K562 (cell line): ENCODE measurements at regions not wholly inside any gene's neighbourhood (a gene's known extent, or its start where the extent isn't known, plus 50 kb on each side); places are given as distances from the start of the nearest gene placed in this dataset.

ENCODE experiments used
- ATAC-seq: fragments of 200-7000 bp; cut with Tn5 transposase; 3 replicates; pipeline ENCODE4 v1.9.1; 2020; ENCODE audit warnings: moderate library complexity
- BruUV-seq: library from RNA; stranded (reverse); fragments of 400-500 nt; replicated peaks from 2 replicates; lab custom pipeline; 2021; lab: Mats Ljungman, UMichigan
- CTCF ChIA-PET: fragments of 300-600 bp; formaldehyde crosslinking; extraction: SDS; loops from one replicate; lab custom pipeline; 2021; ENCODE audit warnings: low intra/inter-chr PET ratio; lab: Yijun Ruan, JAX
- POLR2A ChIA-PET: fragments of 300-600, 350-650 bp; sonication (Branson Sonifier 250); formaldehyde crosslinking; extraction: SDS; loops from one replicate; lab custom pipeline; 2021; ENCODE audit warnings: antibody characterized with exemption, inconsistent platforms; lab: Yijun Ruan, JAX
- DNase-seq, 4 experiments: peaks; one replicate each; pipeline versions ENCODE4 v3.0.0 to v3.0.0-alpha.2; 2011 to 2018; ENCODE audit warnings: low spot score in 3 of 4, mixed read lengths in 3 of 4; ENCODE audit errors: extremely low read depth in 1 of 4
- FAIRE-seq: peaks from 2 replicates; lab custom pipeline; 2011; peaks lifted over from hg19 to GRCh38; lab: Jason Lieb, UNC
- H2AFZ ChIP-seq: 2 replicates; pipeline ENCODE4 v1.6.0; 2011; ENCODE audit warnings: low read depth, low read length, control low read depth, inconsistent platforms
- H3K27ac ChIP-seq: fragments of 200-600 bp; 3 replicates; pipeline ENCODE4 v1.8.0; 2011; ENCODE audit warnings: low read depth, mild to moderate bottlenecking, control low read depth, inconsistent platforms, low read length, moderate library complexity, mixed read lengths; ENCODE audit errors: extremely low read depth
- H3K27me3 ChIP-seq, 2 experiments: fragments of 300-600 bp in 1 of 2; 2 replicates in 1 of 2; 3 replicates in 1 of 2; pipeline versions ENCODE4 v1.6.0 to v1.8.0; 2011; ENCODE audit warnings: inconsistent platforms in 2 of 2, low read length in 2 of 2, mild to moderate bottlenecking in 1 of 2, mixed read lengths in 1 of 2, moderate library complexity in 1 of 2; ENCODE audit not compliant: control insufficient read depth in 2 of 2, insufficient read depth in 2 of 2
- H3K36me3 ChIP-seq: fragments of 300-600 bp; 3 replicates; pipeline ENCODE4 v1.8.0; 2011; ENCODE audit warnings: mild to moderate bottlenecking, low read length, inconsistent platforms; ENCODE audit not compliant: control insufficient read depth, insufficient read depth
- H3K4me1 ChIP-seq, 2 experiments: fragments of 200-600 bp in 1 of 2; replicated peaks in 1 of 2; 2 replicates in 1 of 2; 3 replicates in 1 of 2; pipeline versions ENCODE4 v1.5.1 to v1.8.0; 2011; ENCODE audit warnings: inconsistent platforms in 2 of 2, low read length in 2 of 2, mild to moderate bottlenecking in 1 of 2, mixed read lengths in 1 of 2, moderate library complexity in 1 of 2; ENCODE audit not compliant: control insufficient read depth in 2 of 2, insufficient read depth in 2 of 2
- H3K4me2 ChIP-seq: 2 replicates; pipeline ENCODE4 v1.6.1; 2011; ENCODE audit warnings: low read length, control low read depth, inconsistent platforms, mixed read lengths; ENCODE audit not compliant: insufficient read depth
- H3K4me3 ChIP-seq: fragments of 200-600 bp; sonication (generic), shearing (Covaris generic); 2 replicates; pipeline ENCODE4 v1.5.1; 2016; ENCODE audit warnings: control low read depth, inconsistent platforms
- H3K79me2 ChIP-seq: fragments of 200-600 bp; 3 replicates; pipeline ENCODE4 v1.8.0; 2011; ENCODE audit warnings: low read length, inconsistent platforms; ENCODE audit not compliant: control insufficient read depth, insufficient read depth
- H3K9ac ChIP-seq, 2 experiments: 2 replicates each; pipeline versions ENCODE4 v1.6.0 to v1.6.1; 2011; ENCODE audit warnings: low read depth in 2 of 2, low read length in 2 of 2, control low read depth in 1 of 2, inconsistent platforms in 1 of 2, mild to moderate bottlenecking in 1 of 2, mixed read lengths in 1 of 2; ENCODE audit not compliant: insufficient read depth in 1 of 2
- H3K9me1 ChIP-seq: one replicate; pipeline ENCODE4 v1.6.0; 2011; ENCODE audit warnings: inconsistent platforms, mild to moderate bottlenecking, low read length, moderate library complexity; ENCODE audit not compliant: control insufficient read depth, insufficient read depth
- H3K9me3 ChIP-seq: replicated peaks from 2 replicates; pipeline ENCODE4 v1.5.1; 2011; ENCODE audit warnings: low read depth, low read length, inconsistent platforms; ENCODE audit not compliant: control insufficient read depth, insufficient read depth
- H4K20me1 ChIP-seq: replicated peaks from 2 replicates; pipeline ENCODE4 v1.6.1; 2011; ENCODE audit warnings: low read length, inconsistent platforms, mixed read lengths; ENCODE audit not compliant: control insufficient read depth, insufficient read depth
- CTBP1 ChIP-seq: fragments of 450-650 bp; IDR thresholded peaks from 2 replicates; pipeline ENCODE4 v1.6.1; 2016; ENCODE audit warnings: borderline replicate concordance
- HINFP ChIP-seq: fragments of 450-650 bp; conservative IDR thresholded peaks from 2 replicates; pipeline ENCODE4 v1.6.1; 2016; ENCODE audit warnings: missing genetic modification characterization, low read depth, mild to moderate bottlenecking, control low read depth, missing compliant biosample characterization
- HIVEP1 ChIP-seq: fragments of 250-450 bp; sonication (Bioruptor Pico); IDR thresholded peaks from 2 replicates; pipeline ENCODE4 v1.4.0; 2020; ENCODE audit warnings: mild to moderate bottlenecking
- MTA3 ChIP-seq: fragments of 450-650 bp; formaldehyde crosslinking; IDR thresholded peaks from 2 replicates; pipeline ENCODE4 v1.6.1; 2017; ENCODE audit warnings: mild to moderate bottlenecking, borderline replicate concordance
- TFAM ChIP-seq: fragments of 250-450 bp; sonication (Bioruptor Pico); conservative IDR thresholded peaks from 2 replicates; pipeline ENCODE4 v1.5.0; 2021; ENCODE audit warnings: mild to moderate bottlenecking, moderate library complexity
- ZC3H4 ChIP-seq: sonication (generic); formaldehyde crosslinking; IDR thresholded peaks from 2 replicates; pipeline ENCODE4 v1.9.0; 2021; ENCODE audit warnings: missing genetic modification reagents, borderline replicate concordance
- ZKSCAN8 ChIP-seq: fragments of 200-800 bp; sonication (Bioruptor generic); IDR thresholded peaks from 2 replicates; pipeline ENCODE4 v1.6.1; 2016; ENCODE audit warnings: missing genetic modification characterization, missing compliant biosample characterization
- ZNF395 ChIP-seq: fragments of 200-800 bp; sonication (Bioruptor generic); IDR thresholded peaks from 2 replicates; pipeline ENCODE4 v1.6.1; 2017; ENCODE audit warnings: missing genetic modification characterization, missing compliant biosample characterization
- WGBS: fragments of 100-300 bp; shearing (Covaris generic); methylation state at CpG from one replicate; pipeline ENCODE4 v1.1.6; 2016; ENCODE audit warnings: low coverage, mixed read lengths; ENCODE audit not compliant: insufficient coverage; ENCODE audit errors: missing lambda C conversion rate; 5-methylcytosine and 5-hydroxymethylcytosine counted together
- in situ Hi-C: fragments of 300-500 bp; cut with MboI; formaldehyde crosslinking; loops from 4 replicates; pipeline ENCODE4 v1.15.0; 2018; ENCODE audit warnings: inconsistent platforms, mixed read lengths
- intact Hi-C: fragments of 100-400 bp; cut with micrococcal nuclease; formaldehyde crosslinking; loops from 2 replicates; pipeline ENCODE4 v1.14.2; 2022
- TF ChIP-seq, protein P1 (sequence below): sonication (generic); formaldehyde crosslinking; IDR thresholded peaks from 2 replicates; pipeline ENCODE4 v1.8.0; 2022; ENCODE audit warnings: missing genetic modification reagents, mild to moderate bottlenecking, moderate library complexity, borderline replicate concordance

GRCh38 chr11:116180806-116181600, 591.8 kb downstream of the BUD13 start:
- Histone ChIP-seq H2AFZ (no peak overlapping the region), H3K9me3 (no peaks in the 10 kb centered on the region), H4K20me1 (no peaks in the 10 kb centered on the region; the same call in 1 of the 2 replicates), H3K4me2 (no peak overlapping the region), H3K36me3 (no peaks in the 10 kb centered on the region), H3K27ac (no peak overlapping the region), H3K79me2 (no peaks in the 10 kb centered on the region), H3K4me3 (no peak overlapping the region), H3K27me3 (no peaks in the 10 kb centered on the region), H3K4me1 (no peaks in the 10 kb centered on the region), H3K9me1 (no peaks in the 10 kb centered on the region), H3K9ac (no peak overlapping the region)
- WGBS, result 2% methylated on average over 10 of the region's 13 CpGs
- CTCF ChIA-PET, result no interaction called here
- DNase-seq, result no peak
- BruUV-seq, result no TSS peak
- no peak for ATAC-seq
- TF ChIP-seq, protein P1, sequence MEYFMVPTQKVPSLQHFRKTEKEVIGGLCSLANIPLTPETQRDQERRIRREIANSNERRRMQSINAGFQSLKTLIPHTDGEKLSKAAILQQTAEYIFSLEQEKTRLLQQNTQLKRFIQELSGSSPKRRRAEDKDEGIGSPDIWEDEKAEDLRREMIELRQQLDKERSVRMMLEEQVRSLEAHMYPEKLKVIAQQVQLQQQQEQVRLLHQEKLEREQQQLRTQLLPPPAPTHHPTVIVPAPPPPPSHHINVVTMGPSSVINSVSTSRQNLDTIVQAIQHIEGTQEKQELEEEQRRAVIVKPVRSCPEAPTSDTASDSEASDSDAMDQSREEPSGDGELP (CRISPR knock-in tag), result no peak
- intact Hi-C loops (no loop called here), in situ Hi-C loops (no loop called here)
- POLR2A ChIA-PET, result interaction anchor here (0.6 kb wide), 1 partner anchor 14 kb away, joined by 3 read pairs; no protein-coding TSS in a partner anchor
- no peak for FAIRE-seq

DNA sequence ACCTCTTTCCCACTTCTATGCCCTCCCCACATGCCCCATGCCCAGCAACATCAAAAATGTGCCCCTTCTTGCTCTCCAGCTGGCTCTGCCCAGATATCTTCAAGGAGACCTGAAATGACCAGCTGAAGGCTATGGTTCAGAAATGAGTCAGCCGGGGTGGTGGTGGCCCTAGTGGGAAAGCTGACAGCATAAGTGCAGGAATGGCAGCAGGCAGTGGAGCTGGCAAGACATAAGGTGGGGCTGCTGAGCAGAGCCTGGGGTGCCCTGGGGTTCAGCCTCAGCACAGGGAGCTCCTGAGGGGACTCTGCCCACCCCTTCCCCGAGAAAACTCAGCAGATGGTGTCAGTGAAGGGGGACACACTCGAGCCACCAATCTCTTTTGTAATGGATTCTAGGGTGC, 593.4 kb downstream of the BUD13 start:
- intact Hi-C loops, result no loop called here
- no peak for ATAC-seq
- no peak for DNase-seq
- Histone ChIP-seq H3K9me1 (no peaks in the 10 kb centered on the region), H3K36me3 (no peaks in the 10 kb centered on the region), H4K20me1 (no peaks in the 10 kb centered on the region; the same call in 1 of the 2 replicates), H3K4me3 (no peak overlapping the region), H3K4me1 (no peaks in the 10 kb centered on the region), H3K27ac (no peak overlapping the region), H3K9me3 (no peaks in the 10 kb centered on the region), H3K4me2 (no peak overlapping the region), H2AFZ (no peak overlapping the region), H3K9ac (no peak overlapping the region), H3K27me3 (no peaks in the 10 kb centered on the region), H3K79me2 (no peaks in the 10 kb centered on the region)
- BruUV-seq, result no TSS peak
- WGBS, result 0% methylated on average over 3 of the region's 3 CpGs
- FAIRE-seq, result no peak
- in situ Hi-C loops, result no loop called here
- ChIA-PET POLR2A (interaction anchor here (0.6 kb wide), 1 partner anchor 206 kb away, joined by 3 read pairs; no protein-coding TSS in a partner anchor), CTCF (no interaction called here)
- TF ChIP-seq HIVEP1 (no peak), ZKSCAN8 (no peak), ZC3H4 (no peak), HINFP (tag) (no peak), ZNF395 (CRISPR knock-in tag) (no peak), TFAM (no peak), MTA3 (no peak), CTBP1 (no peak)
